Large intestine (tissue), 3 donors: ENCODE measurements at regions not wholly inside any gene's neighbourhood (a gene's known extent, or its start where the extent isn't known, plus 50 kb on each side); places are given as distances from the start of the nearest gene placed in this dataset.
"Not testable (repeated sequence)": the region's sequence is repeated elsewhere in the genome, so short reads cannot be mapped to it uniquely, and the experiment has no call there.

Experiments
- DNase-seq, 2 donors: peaks; one replicate each; pipeline versions ENCODE4 v3.0.0 to v3.0.0-alpha.2; 2013
- H3K27ac ChIP-seq: one replicate; pipeline ENCODE4 v1.5.1; 2013; ENCODE audit warnings: low read length
- H3K27me3 ChIP-seq: 2 replicates; pipeline ENCODE4 v1.6.1; 2013; ENCODE audit warnings: low read length; ENCODE audit not compliant: control insufficient read depth, insufficient read depth
- H3K36me3 ChIP-seq: 2 replicates; pipeline ENCODE4 v1.6.1; 2013; ENCODE audit warnings: low read length; ENCODE audit not compliant: control insufficient read depth, insufficient read depth
- H3K4me1 ChIP-seq: one replicate; pipeline ENCODE4 v1.6.1; 2013; ENCODE audit warnings: low read length; ENCODE audit not compliant: control insufficient read depth, insufficient read depth
- H3K4me3 ChIP-seq: one replicate; pipeline ENCODE4 v1.5.1; 2013; ENCODE audit warnings: low read length
- H3K9me3 ChIP-seq: one replicate; pipeline ENCODE4 v1.6.1; 2013; ENCODE audit warnings: mild to moderate bottlenecking, low read depth, low read length, moderate library complexity; ENCODE audit not compliant: control insufficient read depth
- WGBS: methylation state at CpG from one replicate; pipeline ENCODE4 v1.1.5; 2013; ENCODE audit warnings: low lambda C conversion rate; ENCODE audit not compliant: insufficient coverage; 5-methylcytosine and 5-hydroxymethylcytosine counted together

GRCh38 chr2:67771380-67771779, 291.4 kb downstream of the C1D start:
- no peak overlapping the region for H3K4me3 ChIP-seq
- H3K27me3 ChIP-seq, result no peaks in the 10 kb centered on the region
- no peak overlapping the region for H3K27ac ChIP-seq
- H3K9me3 ChIP-seq, result no peaks in the 10 kb centered on the region
- no peaks in the 10 kb centered on the region for H3K36me3 ChIP-seq
- WGBS, result no CpG with 5 or more reads among the region's 3 CpGs
- no peaks in the 10 kb centered on the region for H3K4me1 ChIP-seq
- DNase-seq, result no peak

GRCh38 chr2:67772216-67773170, 290.3 kb downstream of the C1D start:
- no peaks in the 10 kb centered on the region for H3K27me3 ChIP-seq
- H3K4me3 ChIP-seq, result no peak overlapping the region
- H3K9me3 ChIP-seq, result no peaks in the 10 kb centered on the region
- no peaks in the 10 kb centered on the region for H3K4me1 ChIP-seq
- DNase-seq, result no peak
- WGBS, result 73% methylated on average over 2 of the region's 9 CpGs
- H3K36me3 ChIP-seq, result no peaks in the 10 kb centered on the region
- no peak overlapping the region for H3K27ac ChIP-seq

DNA sequence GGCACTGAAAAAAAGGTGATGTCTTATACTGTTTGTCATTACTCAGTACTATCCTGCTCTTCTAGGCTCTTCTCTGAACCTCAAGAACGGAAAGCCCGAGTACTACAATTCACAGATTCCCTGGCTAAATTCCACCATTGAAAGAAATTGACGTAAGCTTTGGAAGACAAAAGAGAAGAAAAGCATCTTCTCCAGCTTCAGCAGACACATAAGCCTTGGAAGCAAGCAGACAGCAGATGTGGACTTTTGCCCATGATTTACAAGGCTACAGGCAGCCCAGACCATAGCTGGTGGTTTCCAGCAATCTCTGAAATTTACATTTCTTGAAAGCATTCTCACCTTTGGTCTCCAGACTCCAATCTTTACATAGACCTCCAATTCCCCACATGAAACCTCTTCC, 289.0 kb downstream of the C1D start:
- H3K4me1 ChIP-seq, result no peaks in the 10 kb centered on the region
- no peaks in the 10 kb centered on the region for H3K36me3 ChIP-seq
- no peaks in the 10 kb centered on the region for H3K9me3 ChIP-seq
- H3K27ac ChIP-seq, result no peak overlapping the region
- H3K4me3 ChIP-seq, result no peak overlapping the region
- DNase-seq, result no peak
- H3K27me3 ChIP-seq, result no peaks in the 10 kb centered on the region
- WGBS, result no CpG with 5 or more reads among the region's 3 CpGs

DNA sequence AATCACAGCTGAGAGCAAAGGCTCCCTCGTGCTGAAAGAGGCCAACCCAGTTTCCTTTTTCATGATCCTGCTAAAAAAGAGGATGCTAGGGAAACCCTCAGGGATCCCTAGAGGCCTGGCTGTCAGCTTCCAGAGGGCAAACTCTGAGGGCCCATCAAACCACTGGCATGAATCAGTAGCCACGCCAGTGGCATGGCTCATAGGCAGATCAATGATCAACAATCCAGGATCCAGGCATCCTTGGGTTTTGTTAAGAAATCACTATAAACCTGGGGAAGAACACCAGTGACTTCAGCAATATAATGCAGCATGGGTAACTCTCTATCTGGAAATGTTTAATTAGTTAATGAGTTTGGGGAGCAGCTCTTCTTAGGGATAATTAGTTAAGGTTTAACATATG, 286.5 kb downstream of the C1D start:
- Histone ChIP-seq H3K36me3 (no peaks in the 10 kb centered on the region), H3K4me3 (no peak overlapping the region), H3K27ac (no peak overlapping the region), H3K27me3 (no peaks in the 10 kb centered on the region), H3K9me3 (no peaks in the 10 kb centered on the region), H3K4me1 (no peaks in the 10 kb centered on the region)
- DNase-seq, result no peak
- WGBS, result no CpG with 5 or more reads among the region's 2 CpGs

- Histone ChIP-seq H3K9me3 (no peaks in the 10 kb centered on the region), H3K27ac (no peak overlapping the region), H3K4me1 (no peaks in the 10 kb centered on the region), H3K36me3 (no peaks in the 10 kb centered on the region), H3K4me3 (no peak overlapping the region), H3K27me3 (no peaks in the 10 kb centered on the region)
- WGBS, result no CpG with 5 or more reads among the region's 1 CpG
- DNase-seq, result no peak
Observed at GRCh38 chr2:67777010-67777409, 285.8 kb downstream of the C1D start.

GRCh38 chr2:67777836-67778429, 284.9 kb downstream of the C1D start:
- no peak for DNase-seq
- H3K27me3 ChIP-seq, result no peaks in the 10 kb centered on the region
- H3K27ac ChIP-seq, result no peak overlapping the region
- no CpG with 5 or more reads among the region's 1 CpG for WGBS
- H3K36me3 ChIP-seq, result no peaks in the 10 kb centered on the region
- H3K4me1 ChIP-seq, result no peaks in the 10 kb centered on the region
- H3K9me3 ChIP-seq, result no peaks in the 10 kb centered on the region
- no peak overlapping the region for H3K4me3 ChIP-seq

GRCh38 chr2:67780841-67781240, 282.0 kb downstream of the C1D start:
- 60% methylated on average over 1 of the region's 5 CpGs for WGBS

DNA sequence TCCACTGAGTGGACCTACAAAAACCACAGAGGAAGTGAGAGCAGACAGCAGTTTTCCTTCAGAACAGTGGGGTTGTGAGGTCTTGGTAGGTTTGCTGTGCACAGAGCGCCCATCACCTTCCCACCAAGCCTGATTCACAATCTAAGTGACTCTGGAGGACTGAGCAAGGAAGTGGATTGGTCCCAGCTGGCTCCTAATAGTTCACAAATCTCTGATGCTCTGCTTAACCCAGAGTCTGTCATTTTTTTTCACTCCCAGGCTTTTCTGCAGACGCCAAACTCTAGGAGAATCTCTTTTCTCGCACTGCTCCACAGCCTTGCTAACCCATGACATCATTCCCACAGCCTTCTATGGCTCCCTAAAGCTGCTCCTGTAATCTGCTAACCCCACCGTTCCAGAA, 280.4 kb downstream of the C1D start:
- no peak for DNase-seq
- H3K27me3 ChIP-seq, result peaks cover 3% of the 10 kb centered on the region
- H3K36me3 ChIP-seq, result no peaks in the 10 kb centered on the region
- H3K9me3 ChIP-seq, result no peaks in the 10 kb centered on the region
- H3K4me1 ChIP-seq, result no peaks in the 10 kb centered on the region
- no peak overlapping the region for H3K27ac ChIP-seq
- 92% methylated on average over 2 of the region's 4 CpGs for WGBS
- no peak overlapping the region for H3K4me3 ChIP-seq

More at GRCh38 chr2:67780841-67781240, 282.0 kb downstream of the C1D start:
- H3K36me3 ChIP-seq, H3K27me3 ChIP-seq, H3K4me1 ChIP-seq, H3K27ac ChIP-seq, DNase-seq, H3K9me3 ChIP-seq, H3K4me3 ChIP-seq: not testable (repeated sequence)

GRCh38 chr2:67783026-67783425, 279.8 kb downstream of the C1D start:
- no CpG with 5 or more reads among the region's 1 CpG for WGBS
- H3K4me1 ChIP-seq, result no peaks in the 10 kb centered on the region

DNA sequence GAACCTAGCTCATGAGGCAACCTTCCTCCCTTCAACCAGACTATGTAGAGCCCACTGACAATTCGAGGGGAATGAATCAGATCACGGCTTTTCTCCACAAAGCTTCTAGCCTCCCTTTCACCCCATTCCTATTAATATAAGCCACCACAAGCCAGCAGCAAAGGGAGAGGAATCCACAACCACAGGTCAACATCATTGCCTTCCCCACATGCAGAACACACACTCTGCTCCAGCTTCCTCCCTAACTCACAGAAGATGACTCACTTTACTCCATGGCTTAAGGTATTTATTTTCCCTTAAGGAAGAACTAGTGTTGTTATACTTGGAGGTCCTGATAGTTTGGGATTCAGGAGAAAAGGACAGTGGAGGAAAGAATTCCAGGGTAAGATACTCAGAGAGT, 272.2 kb downstream of the C1D start:
- Histone ChIP-seq H3K9me3 (no peaks in the 10 kb centered on the region), H3K4me3 (no peak overlapping the region), H3K27ac (no peak overlapping the region), H3K4me1 (no peaks in the 10 kb centered on the region), H3K36me3 (no peaks in the 10 kb centered on the region), H3K27me3 (no peaks in the 10 kb centered on the region)
- DNase-seq, result no peak
- no CpG with 5 or more reads among the region's 2 CpGs for WGBS

More at GRCh38 chr2:67783026-67783425, 279.8 kb downstream of the C1D start:
- no peaks in the 10 kb centered on the region for H3K36me3 ChIP-seq
- DNase-seq, result no peak
- peaks cover 3% of the 10 kb centered on the region for H3K27me3 ChIP-seq
- no peak overlapping the region for H3K4me3 ChIP-seq
- H3K27ac ChIP-seq, result no peak overlapping the region
- H3K9me3 ChIP-seq, result no peaks in the 10 kb centered on the region
